ENCODE measurements at regions not wholly inside any gene's neighbourhood (a gene's known extent, or its start where the extent isn't known, plus 50 kb on each side); places are given as distances from the start of the nearest gene placed in this dataset.

DNA sequence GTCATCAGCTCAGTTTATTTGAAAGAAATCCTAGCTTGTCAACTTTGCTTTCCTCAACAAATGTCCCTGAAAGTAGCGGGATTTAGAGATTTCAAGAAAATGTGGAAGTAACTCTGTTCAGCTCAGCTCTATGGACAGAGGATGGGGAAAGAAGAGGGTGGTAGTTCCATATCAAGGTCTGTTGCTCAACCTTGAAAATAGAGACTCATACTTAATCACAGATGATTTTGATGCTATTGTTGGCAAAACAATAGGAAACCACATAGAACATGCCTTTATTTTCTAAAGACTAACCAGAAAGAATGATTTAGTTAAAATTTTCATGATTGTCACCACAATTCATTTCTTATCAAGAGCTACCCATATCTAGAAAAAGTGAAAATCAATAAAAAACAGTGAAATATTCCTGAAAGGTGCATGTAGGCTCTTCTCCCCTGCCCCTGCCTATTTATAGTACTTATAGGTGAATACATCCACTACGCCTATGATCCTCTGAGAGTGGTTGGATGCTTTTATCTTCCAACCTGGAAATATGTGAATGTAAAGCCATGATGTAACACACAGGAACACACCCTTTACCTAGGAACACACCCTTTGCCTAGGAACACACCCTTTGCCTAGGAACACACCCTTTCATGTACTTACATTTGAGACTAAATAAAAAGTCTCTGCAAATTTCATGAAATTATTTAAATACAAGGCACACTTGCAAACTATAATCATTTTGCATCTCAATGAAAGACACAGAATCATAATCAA, 65.8 kb downstream of the ETAA1 start:
- DNase-seq, result no peak

DNA sequence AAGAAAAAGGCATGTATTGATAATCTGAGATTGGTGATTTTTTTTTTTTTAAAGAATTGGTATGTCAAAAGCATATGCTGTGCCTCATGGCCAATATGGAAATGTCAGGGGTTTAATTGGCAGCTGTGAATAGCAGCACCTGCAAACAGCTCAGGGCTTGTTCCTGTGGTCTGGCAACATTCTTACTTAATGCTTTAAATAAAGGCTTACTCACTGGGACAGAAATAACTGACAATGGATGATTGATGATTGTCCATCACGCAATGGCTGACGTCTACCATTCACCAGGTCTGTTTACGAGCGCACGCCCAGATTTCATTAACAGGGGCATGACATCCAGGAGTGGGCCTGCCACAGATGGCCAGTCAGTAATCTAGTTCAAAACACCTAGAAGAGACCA, 66.7 kb downstream of the ETAA1 start:
- no peak for DNase-seq

DNA sequence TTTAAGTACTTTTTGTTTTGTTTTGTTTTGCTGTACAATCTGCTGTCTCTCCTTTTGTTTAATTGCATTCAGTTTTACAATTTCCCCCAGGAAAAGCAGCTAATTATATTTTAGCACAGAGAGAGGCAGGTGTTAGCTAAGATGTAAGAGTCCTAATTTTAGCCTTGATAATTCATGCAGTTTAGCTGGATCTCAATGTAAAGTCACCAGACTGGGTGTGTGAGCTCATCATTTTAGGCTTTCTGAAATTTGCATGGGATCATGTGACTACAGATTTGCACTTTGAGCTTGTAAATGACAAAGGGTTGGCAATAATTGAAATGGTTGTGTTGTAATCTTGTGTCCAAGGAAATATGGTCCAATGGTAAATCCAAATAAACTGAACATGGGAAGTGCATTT, 68.5 kb downstream of the ETAA1 start:
- no peak for DNase-seq

DNA sequence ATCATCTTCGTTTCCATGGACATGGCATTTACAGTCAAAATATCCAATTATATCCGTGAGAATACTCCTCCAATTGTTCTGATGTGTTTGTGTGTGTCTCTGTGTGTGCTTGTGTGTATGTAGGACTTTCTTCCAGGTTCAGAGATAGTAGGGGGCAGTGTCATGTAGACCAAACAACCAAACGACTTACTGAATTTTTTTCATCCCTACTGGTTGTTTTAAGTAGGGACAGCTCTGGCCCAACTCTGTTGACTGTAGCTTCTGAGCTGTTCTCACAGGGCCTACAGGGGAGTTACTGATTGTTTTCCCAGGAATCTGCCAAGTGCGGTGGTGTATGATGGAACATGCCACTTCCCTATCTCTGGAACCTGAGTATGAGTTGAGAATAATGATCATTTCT, 69.6 kb downstream of the ETAA1 start:
- no peak for DNase-seq

DNA sequence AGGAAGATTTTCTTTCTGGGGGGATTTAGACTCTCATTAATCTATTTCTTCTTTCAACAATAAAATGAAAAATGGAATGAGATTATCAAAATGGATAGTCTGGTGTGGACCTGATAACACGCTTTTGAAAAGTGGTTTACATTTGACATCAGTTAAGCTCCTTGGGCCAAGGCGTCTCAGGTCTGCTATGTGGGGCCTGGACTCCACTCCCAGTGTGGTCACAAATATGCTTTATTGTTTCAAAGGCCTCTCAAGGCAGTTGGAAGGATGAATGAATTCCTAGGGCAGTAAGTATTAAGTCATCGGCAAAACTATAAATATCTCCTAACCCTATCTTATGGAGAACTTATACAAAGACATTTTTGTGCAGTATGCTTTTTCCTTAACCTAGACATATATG, 74.5 kb downstream of the ETAA1 start:
- peak; percentile 33 for DNase-seq

DNA sequence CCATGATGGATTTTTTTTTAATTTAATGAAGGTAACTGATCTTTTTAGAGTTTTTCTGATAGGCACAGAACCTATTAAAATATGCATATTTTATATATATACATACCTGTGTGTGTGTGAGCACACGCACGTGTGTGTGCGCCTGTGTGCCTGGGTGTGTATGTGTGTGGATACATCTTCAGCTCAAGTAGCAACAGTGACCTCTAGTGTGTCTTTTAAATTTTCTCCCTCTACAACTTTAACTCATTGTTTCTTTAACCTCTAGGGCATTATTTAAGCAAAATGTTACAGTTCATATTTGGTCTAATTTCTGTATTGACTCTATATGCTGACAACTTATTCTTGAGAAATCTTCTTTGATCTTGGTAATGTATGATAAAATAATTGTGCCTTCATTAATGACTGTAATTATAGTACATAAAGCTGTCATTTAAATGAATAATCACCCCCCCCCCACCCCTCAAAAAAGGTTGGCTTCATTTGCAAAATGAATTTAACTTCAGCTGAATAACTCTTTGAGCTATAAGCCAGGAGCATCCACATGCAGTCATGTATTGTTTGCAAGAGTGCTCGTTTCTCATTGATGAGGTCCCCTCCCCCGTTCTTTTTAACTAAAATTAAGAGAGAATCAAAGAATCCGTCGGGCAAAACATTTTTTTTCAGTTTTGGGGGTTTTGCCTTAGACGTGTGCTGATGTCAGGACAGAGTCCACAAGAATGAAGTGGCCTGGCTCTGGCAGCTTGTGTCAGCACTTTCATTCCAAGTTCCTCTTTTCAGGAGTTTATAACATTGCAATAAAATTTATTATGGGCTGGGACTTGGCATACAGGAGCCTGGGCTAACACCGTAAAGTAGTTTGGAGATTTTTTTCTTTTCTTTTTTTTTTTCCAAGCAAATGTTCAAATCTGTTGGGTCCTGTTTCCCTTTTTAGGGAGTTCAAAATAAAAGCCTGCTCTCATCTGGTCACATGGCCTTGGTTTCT, 80.0 kb downstream of the ETAA1 start:
- peak; percentile 57 for DNase-seq

DNA sequence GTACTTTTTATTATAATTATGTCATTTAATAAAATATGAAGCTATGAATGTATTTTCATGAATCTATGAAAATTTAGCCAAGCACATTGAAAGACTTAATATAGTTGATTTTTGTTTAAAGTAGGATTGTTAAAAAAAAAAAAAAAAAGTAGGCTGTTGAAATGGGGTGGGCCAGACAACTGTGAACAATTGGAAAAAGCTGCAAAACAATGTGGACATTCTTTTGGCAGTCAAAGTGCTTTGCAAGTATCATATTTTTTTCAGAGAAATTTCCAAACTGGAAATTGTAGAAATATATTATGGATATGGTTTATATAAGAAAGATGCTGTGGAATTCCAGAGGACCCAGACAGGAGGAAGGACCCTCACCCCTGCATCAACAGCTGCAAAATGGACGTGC, 82.1 kb downstream of the ETAA1 start:
- DNase-seq, result no peak

DNA sequence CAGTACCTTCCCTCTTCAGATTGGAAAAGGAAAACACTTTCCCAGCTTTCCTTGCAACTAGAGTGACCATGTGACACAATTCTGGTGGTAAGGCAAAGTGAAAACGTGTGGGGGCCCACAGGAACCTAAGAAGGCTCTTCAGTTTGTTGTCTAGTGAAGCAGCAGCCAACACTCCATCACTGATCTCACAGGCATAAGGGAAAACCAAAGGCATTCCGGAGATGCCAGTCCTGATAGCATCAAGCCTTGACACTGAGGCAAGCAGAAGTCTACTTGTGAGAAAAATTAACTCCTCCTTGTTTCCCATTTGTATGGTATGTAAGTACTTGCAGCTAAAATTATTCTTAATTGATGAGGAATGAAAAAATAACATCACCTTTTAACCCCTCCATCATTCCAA, 88.3 kb downstream of the ETAA1 start:
- peak; percentile 60 for DNase-seq

DNA sequence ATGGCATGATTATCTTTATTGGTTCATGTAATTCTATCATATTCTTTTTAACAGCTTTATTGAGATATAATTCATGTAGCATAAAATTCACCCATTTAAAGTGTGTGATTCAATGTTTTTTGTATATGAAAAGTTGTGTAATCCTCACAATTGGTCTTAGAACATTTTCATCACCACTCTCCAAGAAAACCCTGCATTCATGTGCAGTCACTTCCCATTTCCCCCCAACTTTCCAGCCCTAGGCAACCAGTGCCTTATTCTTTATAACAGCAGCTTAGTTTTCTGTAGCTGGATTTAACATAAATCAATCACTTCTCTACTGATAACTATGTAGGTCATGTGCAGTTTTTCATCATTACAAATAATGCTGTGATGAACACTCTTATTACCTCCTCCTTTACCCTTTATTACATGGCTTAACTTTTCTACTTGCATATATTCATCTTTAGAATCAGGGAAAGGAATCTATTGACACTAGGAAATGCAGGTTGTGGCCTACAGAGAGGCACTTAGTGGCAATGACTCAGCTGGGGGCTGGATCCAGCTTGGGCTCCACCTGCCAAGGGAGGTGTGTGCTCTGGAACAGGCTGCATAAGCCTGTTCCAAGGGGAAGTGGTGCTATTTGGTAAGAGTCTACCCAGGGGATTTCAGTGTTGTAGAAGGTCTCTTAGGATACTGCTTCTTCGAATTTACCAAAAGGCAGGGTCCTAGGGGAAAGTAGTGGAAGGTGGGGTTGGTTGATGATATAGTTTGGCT, 89.1 kb downstream of the ETAA1 start:
- DNase-seq, result no peak

DNA sequence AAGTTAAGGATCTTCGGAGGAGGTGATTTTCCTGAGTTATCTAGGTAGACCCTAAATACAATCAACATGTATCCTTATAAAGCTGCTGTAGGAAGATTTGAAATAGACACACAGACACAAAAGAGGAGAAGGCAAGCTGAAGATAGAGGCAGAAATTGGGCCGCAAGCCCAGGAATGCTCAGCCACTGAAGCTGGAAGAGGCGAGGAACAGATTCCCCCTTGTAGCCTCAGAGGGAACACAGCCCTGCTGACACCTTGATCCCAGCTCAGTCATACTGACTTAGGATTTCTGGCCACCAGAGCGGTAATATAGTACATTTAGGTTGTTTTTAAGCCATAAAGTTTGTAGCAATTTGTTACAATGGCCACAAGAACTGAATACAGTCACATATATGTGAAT, 90.9 kb downstream of the ETAA1 start:
- no peak for DNase-seq

DNA sequence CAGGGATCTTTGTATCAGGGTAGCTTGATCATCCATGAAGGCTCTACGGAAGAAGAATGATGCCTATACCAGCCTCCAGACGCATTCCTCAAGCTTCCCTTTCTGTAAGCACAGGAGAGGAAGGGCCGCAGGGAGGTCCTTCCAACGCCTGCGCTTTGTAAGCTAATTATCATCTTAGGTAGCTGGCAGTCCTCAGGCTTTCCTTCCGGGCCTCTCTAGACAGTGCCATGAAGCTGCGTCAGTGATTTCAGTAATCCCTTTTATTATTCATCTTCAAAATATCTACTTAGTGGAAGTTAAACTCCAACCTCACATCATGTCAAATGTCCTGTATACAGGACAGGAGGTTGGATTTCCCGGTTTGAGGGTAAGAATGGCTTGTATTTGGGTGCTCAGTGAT, 92.3 kb downstream of the ETAA1 start:
- no peak for DNase-seq

DNA sequence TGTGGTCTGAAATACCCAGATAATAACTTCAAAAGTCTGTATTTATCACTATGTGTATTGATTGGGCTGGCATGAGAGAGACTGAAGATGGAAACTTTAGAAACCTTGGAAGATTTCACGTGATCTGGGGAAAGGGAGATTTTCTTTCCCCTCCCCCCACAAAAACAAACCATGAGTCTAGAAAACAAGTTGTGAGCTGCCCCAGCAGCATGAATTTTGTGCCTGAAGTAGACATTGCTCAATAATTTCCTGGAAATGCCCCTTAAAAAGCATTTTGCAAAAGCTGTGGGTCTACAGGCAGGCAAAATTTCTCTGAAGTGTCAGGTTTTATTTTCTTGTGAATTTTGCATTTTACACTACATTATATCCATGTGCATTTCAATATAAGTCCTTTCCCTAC, 101.8 kb downstream of the ETAA1 start:
- no peak for DNase-seq

DNA sequence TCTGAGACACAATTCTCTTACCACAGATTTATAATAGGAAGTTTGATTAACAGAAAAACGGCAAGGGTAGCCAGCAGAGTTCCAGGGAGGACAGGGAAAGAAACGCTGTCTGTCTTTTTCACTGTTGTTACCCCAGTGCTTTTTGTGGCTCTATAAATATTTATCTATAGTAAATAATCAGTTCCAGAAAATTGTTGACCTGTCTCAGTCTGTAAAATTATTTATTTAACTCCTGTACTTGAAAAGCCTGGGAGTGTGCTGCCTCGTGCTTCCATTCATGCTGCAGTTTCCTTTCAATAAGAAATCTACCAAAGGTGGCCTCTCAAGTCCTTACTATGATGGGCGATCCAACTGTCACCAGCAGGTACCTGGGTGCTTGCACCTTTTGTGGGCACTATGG, 102.9 kb downstream of the ETAA1 start:
- no peak for DNase-seq

DNA sequence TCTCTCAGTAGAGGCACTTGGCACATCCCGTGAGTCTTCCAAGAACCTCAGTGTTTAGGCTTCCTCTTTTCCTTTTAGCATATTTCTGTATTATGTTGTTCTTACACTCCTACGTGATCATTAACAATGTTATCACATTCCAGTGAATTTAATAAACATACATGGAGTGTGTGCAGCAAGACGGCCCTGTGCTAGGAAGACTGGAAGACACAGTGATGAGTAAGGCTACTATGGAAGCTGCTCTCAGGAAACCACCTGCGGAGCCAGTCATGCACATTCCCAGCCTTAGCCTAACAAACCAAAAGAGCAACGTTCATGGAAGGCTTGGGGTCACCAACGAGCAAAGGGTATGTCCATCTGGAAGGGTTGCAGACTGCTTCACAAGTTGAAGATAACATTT, 103.4 kb downstream of the ETAA1 start:
- peak; percentile 17 for DNase-seq

DNA sequence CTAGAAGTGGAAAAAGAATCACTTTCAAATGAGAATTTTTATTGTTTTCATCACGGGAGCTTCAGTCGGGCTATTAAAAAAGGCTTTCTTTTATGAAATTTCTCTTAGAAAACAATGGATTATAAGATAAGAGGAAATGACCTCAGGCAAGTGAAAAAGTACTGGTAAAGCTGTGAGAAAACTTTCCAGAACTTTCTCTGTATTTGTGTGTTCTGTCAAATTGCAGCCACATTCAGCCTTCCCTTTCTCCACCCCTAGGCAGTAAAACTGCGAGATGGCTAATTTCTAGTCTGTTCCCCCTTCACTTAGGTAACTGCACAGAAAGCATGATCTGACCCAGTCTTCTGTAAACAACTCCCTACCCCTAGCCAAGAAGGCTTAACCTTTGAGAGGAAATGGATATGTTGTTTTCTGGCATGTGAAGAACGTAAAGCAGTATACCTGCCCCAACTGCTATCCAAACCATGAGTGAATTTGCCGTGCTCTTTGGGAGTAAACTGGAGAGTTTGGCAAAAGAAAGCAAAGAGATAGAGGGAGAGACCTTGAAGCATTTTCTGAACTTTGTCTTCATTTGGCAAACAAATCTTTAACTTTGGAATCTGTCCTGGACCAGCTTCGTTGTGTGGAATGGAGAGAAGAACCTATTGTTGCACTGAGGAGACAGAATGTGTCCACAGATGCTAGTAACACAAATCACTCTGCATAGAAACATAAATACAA, 105.4 kb downstream of the ETAA1 start:
- no peak for DNase-seq

DNA sequence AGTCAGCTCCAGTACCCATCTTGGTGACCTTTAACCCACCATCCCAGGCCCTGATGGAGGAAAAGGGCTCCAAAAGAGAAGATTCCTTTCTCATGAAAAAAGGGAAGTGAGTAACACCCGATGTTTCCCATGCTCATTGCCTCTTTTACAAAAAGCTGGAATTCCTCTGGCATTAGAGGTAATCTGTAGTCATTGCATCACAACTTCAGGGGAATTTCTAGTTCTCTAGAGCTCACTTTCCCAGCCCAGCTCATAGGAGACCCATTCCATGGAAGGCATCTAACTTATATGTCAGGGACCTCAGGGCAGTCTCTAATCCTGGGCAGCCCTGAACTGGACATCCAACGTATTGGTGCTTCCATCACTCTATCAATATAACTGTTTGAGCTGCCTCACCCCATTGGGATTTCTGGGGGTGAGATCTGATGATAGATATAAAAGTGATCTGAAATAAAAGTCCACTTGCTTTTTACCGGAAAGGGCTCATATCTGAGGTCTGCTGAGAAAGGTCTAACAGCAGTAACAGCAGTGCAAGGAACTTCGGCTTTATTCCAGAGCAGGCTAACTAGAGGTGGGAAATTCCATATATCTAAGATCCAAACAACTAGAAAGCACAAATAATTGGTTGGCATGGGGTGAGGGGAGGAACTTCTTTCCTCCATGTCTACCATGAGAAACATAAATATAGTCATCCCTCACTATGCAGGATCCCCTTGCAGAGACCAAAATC, 106.1 kb downstream of the ETAA1 start:
- DNase-seq, result peak; percentile 90

DNA sequence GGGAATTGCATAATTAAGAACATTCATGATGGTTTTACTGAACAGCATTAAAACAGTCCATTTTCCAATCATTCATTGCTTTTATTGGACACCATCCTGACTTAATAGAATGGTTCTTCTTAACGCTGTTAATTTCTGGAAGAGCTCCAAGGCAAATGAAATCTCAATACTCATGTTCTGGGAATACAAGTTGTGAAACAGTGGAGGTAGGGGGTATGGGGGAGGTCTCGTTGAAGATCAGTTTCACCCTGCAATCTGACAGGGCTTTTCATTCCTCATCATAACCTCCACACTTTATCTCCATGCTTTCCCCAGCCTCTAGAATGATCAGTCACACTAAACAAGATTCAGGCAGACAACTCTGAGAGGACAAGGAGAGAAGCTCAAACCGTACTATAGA, 113.6 kb downstream of the ETAA1 start:
- DNase-seq, result peak; percentile 20

DNA sequence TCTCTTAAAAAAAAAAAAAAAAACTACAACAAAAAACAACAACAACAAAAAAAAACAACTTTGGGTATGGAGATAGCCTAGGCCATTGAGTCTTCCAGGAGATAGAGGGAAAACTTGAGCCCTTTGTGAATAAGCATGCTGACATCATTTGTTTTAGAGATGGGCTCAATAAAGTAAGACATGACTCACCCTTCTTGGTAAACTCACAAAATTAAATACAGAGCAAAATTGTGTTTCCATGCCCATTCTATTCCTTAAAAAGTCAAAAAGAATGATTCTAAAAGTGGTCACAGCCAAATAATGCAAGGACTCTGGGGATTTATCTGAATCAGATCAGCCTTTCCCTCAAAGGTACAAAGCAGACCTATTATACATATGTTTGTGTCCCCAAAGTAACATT, 117.4 kb downstream of the ETAA1 start:
- DNase-seq, result peak; percentile 74

DNA sequence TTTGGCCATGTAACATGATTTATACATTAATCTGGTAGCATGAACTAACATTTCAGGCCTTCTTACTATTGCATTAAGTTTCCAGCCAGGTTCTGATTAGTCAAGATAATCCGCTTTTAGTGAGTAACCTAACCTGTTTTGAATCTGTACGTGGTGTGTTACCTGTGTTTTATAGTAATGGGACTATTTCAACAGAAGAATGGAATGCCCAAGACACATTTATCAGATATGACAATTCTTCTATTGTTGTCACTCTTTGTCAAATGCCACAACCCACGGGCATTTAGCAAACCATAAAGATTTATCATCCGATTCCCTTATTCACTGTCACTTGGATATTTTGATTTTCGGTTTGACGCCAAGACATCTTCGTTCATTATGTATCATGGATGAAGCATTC, 117.9 kb downstream of the ETAA1 start:
- no peak for DNase-seq

DNA sequence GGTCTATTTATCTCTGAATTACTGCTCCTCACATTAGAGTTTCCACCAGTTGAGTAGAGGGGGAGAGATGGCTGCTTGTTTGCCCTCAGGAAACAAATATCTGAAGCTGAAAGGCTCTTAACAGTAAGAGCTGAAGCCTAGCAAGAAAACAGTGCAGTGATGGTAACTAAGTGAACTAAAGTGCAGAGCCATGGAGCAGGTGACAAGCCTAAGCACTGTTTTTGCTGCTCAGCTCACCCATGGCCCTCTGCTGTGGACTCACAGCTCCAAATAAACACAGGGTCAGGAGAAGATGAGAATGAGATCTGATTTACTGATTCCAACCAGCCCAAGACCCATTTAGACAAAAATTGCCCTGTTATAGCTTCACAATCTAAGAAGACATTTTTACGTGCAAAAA, 118.4 kb downstream of the ETAA1 start:
- no peak for DNase-seq

DNA sequence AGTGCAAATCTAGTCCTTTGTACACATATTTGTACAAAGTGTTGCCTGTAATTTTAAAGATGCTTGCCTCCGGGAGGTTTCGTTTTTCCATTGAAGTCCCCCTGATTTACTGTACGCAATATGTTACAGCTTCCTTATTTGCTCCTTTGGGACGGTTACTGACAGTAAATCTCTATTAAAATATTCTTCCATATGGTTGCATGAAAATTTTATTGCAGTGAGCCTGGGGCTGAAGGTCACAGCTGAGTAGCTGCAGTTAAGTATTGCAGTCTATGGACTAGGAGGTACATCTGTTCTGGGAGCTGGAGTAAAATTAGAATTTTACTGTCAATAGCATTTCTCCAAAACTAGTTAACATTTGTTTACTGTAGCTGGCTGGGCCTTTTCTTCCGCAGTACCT, 119.2 kb downstream of the ETAA1 start:
- DNase-seq, result no peak
